IMR-90 (cell line): ENCODE measurements at regions not wholly inside any gene's neighbourhood (a gene's known extent, or its start where the extent isn't known, plus 50 kb on each side); places are given as distances from the start of the nearest gene placed in this dataset.

Source experiments
- ATAC-seq: fragments of 200-7000 bp; cut with Tn5 transposase; 2 replicates; pipeline ENCODE4 v1.9.1; 2020; ENCODE audit warnings: low read depth, mild to moderate bottlenecking, moderate library complexity
- BruUV-seq: library from RNA; stranded (reverse); fragments of 400-500 nt; replicated peaks from 2 replicates; lab custom pipeline; 2021; lab: Mats Ljungman, UMichigan
- CTCF ChIA-PET: fragments of 300-600 bp; formaldehyde crosslinking; extraction: SDS; loops from one replicate; lab custom pipeline; 2021; ENCODE audit warnings: antibody characterized with exemption; lab: Yijun Ruan, JAX
- POLR2A ChIA-PET: fragments of 300-600 bp; sonication (Branson Sonifier 250); formaldehyde crosslinking; loops from one replicate; lab custom pipeline; 2022; ENCODE audit warnings: antibody characterized with exemption; ENCODE audit not compliant: unreplicated experiment; lab: Charles Lee
- DNase-seq: peaks from one replicate; pipeline ENCODE4 v3.0.0; 2013
- H2AFZ ChIP-seq: replicated peaks from 2 replicates; pipeline ENCODE3; 2013; ENCODE audit warnings: low read length, mild to moderate bottlenecking; ENCODE audit not compliant: poor library complexity
- H2AK5ac ChIP-seq: 2 replicates; pipeline ENCODE4 v1.6.1; 2013; ENCODE audit warnings: low read depth, low read length, inconsistent platforms
- H2AK9ac ChIP-seq: replicated peaks from 2 replicates; pipeline ENCODE3; 2013; ENCODE audit warnings: mild to moderate bottlenecking, low read depth, low read length, moderate library complexity; ENCODE audit not compliant: poor library complexity
- H2BK120ac ChIP-seq: 2 replicates; pipeline ENCODE4 v1.6.1; 2013; ENCODE audit warnings: low read depth, low read length, inconsistent platforms
- H2BK15ac ChIP-seq: 3 replicates; pipeline ENCODE4 v1.6.1; 2013; ENCODE audit warnings: low read depth, low read length, inconsistent platforms
- H2BK20ac ChIP-seq: 2 replicates; pipeline ENCODE4 v1.6.1; 2013; ENCODE audit warnings: low read depth, mild to moderate bottlenecking, inconsistent platforms, low read length, moderate library complexity
- H2BK5ac ChIP-seq: 2 replicates; pipeline ENCODE4 v1.6.1; 2013; ENCODE audit warnings: mild to moderate bottlenecking, low read depth, low read length, inconsistent platforms; ENCODE audit not compliant: poor library complexity, severe bottlenecking
- H3K14ac ChIP-seq: replicated peaks from 2 replicates; pipeline ENCODE4 v1.6.1; 2013; ENCODE audit warnings: low read depth, low read length, inconsistent platforms
- H3K18ac ChIP-seq: 2 replicates; pipeline ENCODE4 v1.6.1; 2013; ENCODE audit warnings: low read depth, low read length, control low read depth
- H3K23ac ChIP-seq: 2 replicates; pipeline ENCODE4 v1.6.1; 2013; ENCODE audit warnings: low read depth, low read length, inconsistent platforms
- H3K27ac ChIP-seq: 2 replicates; pipeline ENCODE4 v1.5.1; 2013; ENCODE audit warnings: mild to moderate bottlenecking, control low read depth, low read length; ENCODE audit not compliant: insufficient read depth
- H3K27me3 ChIP-seq: 2 replicates; pipeline ENCODE4 v1.6.1; 2013; ENCODE audit warnings: low read length; ENCODE audit not compliant: control insufficient read depth, insufficient read depth
- H3K36me3 ChIP-seq: 2 replicates; pipeline ENCODE4 v1.6.1; 2013; ENCODE audit warnings: low read length, mixed read lengths; ENCODE audit not compliant: control insufficient read depth, insufficient read depth
- H3K4ac ChIP-seq: 2 replicates; pipeline ENCODE4 v1.6.1; 2013; ENCODE audit warnings: low read depth, low read length, inconsistent platforms
- H3K4me1 ChIP-seq: 2 replicates; pipeline ENCODE4 v1.6.1; 2013; ENCODE audit warnings: low read length, mixed read lengths; ENCODE audit not compliant: control insufficient read depth, insufficient read depth
- H3K4me2 ChIP-seq: 2 replicates; pipeline ENCODE4 v1.6.1; 2013; ENCODE audit warnings: low read depth, mild to moderate bottlenecking, control low read depth, low read length, moderate library complexity
- H3K4me3 ChIP-seq: 2 replicates; pipeline ENCODE4 v1.5.1; 2013; ENCODE audit warnings: low read depth, mild to moderate bottlenecking, control low read depth, low read length, moderate library complexity; ENCODE audit not compliant: insufficient read depth
- H3K56ac ChIP-seq: 2 replicates; pipeline ENCODE4 v1.6.1; 2013; ENCODE audit warnings: low read length, inconsistent platforms; ENCODE audit not compliant: insufficient read depth; ENCODE audit errors: extremely low read depth
- H3K79me1 ChIP-seq, 2 experiments: 2 replicates each; pipeline ENCODE4 v1.6.1; 2013; ENCODE audit warnings: low read length in 2 of 2, inconsistent platforms in 1 of 2, low read depth in 1 of 2
- H3K9ac ChIP-seq: 2 replicates; pipeline ENCODE4 v1.6.1; 2013; ENCODE audit warnings: low read depth, low read length, control low read depth
- H3K9me1 ChIP-seq: 2 replicates; pipeline ENCODE4 v1.6.1; 2013; ENCODE audit warnings: low read length, inconsistent platforms; ENCODE audit not compliant: insufficient read depth
- H3K9me3 ChIP-seq: 2 replicates; pipeline ENCODE4 v1.6.1; 2013; ENCODE audit warnings: low read length; ENCODE audit not compliant: control insufficient read depth, insufficient read depth
- H4K20me1 ChIP-seq: 2 replicates; pipeline ENCODE4 v1.6.1; 2013; ENCODE audit warnings: low read length, inconsistent platforms; ENCODE audit not compliant: insufficient read depth
- H4K5ac ChIP-seq: 2 replicates; pipeline ENCODE4 v1.6.1; 2013; ENCODE audit warnings: mild to moderate bottlenecking, low read depth, low read length, control low read depth
- H4K8ac ChIP-seq, 2 experiments: 2 replicates each; pipeline ENCODE4 v1.6.1; 2013; ENCODE audit warnings: low read depth in 2 of 2, low read length in 2 of 2, control low read depth in 1 of 2, inconsistent platforms in 1 of 2
- H4K91ac ChIP-seq: 2 replicates; pipeline ENCODE4 v1.6.1; 2013; ENCODE audit warnings: low read depth, low read length, inconsistent platforms; ENCODE audit not compliant: insufficient read depth
- BHLHE40 ChIP-seq: fragments of 150-350 bp; IDR thresholded peaks from 2 replicates; pipeline ENCODE4 v1.6.1; 2016; ENCODE audit warnings: mild to moderate bottlenecking, low read depth, low read length
- CEBPB ChIP-seq: IDR thresholded peaks from 2 replicates; pipeline ENCODE4 v1.6.1; 2012; ENCODE audit warnings: low read depth, low read length, improper control_type of control experiment
- CHD1 ChIP-seq: IDR thresholded peaks from 2 replicates; pipeline ENCODE4 v1.6.1; 2012; ENCODE audit warnings: low read depth, low read length, improper control_type of control experiment
- CTCF ChIP-seq: conservative IDR thresholded peaks from 2 replicates; pipeline ENCODE4 v1.5.1; 2012; ENCODE audit warnings: mild to moderate bottlenecking, low read depth, low read length, improper control_type of control experiment
- FOS ChIP-seq: fragments of 150-350 bp; IDR thresholded peaks from 2 replicates; pipeline ENCODE4 v1.6.1; 2016; ENCODE audit warnings: low read depth, low read length
- MAFK ChIP-seq: IDR thresholded peaks from 2 replicates; pipeline ENCODE4 v1.6.1; 2012; ENCODE audit warnings: low read depth, low read length, improper control_type of control experiment
- MAZ ChIP-seq: IDR thresholded peaks from 2 replicates; pipeline ENCODE4 v1.6.1; 2012; ENCODE audit warnings: low read depth, mild to moderate bottlenecking, low read length, improper control_type of control experiment, moderate library complexity, borderline replicate concordance
- MXI1 ChIP-seq: IDR thresholded peaks from 2 replicates; pipeline ENCODE4 v1.6.1; 2012; ENCODE audit warnings: low read depth, mild to moderate bottlenecking, low read length, moderate library complexity, borderline replicate concordance
- NFE2L2 ChIP-seq: fragments of 150-350 bp; IDR thresholded peaks from 2 replicates; pipeline ENCODE4 v1.6.1; 2016; ENCODE audit warnings: low read depth, mild to moderate bottlenecking, low read length
- POLR2A ChIP-seq: IDR thresholded peaks from 2 replicates; pipeline ENCODE4 v1.6.1; 2012; ENCODE audit warnings: mild to moderate bottlenecking, low read depth, low read length
- RAD21 ChIP-seq: IDR thresholded peaks from 2 replicates; pipeline ENCODE4 v1.6.1; 2012; ENCODE audit warnings: low read length, improper control_type of control experiment
- RCOR1 ChIP-seq: IDR thresholded peaks from 2 replicates; pipeline ENCODE4 v1.6.1; 2012; ENCODE audit warnings: mild to moderate bottlenecking, low read length, improper control_type of control experiment; ENCODE audit not compliant: insufficient replicate concordance
- RFX5 ChIP-seq: IDR thresholded peaks from 2 replicates; pipeline ENCODE4 v1.8.0; 2012; ENCODE audit warnings: low read depth, mild to moderate bottlenecking, low read length, moderate library complexity
- SMC3 ChIP-seq: fragments of 150-350 bp; IDR thresholded peaks from 2 replicates; pipeline ENCODE4 v1.6.1; 2016; ENCODE audit warnings: low read depth, mild to moderate bottlenecking, antibody characterized with exemption, low read length, moderate library complexity
- WGBS, 2 experiments: methylation state at CpG; one replicate each; pipeline versions ENCODE4 v1.1.5 to v1.1.7; 2013; ENCODE audit warnings: missing lambda C conversion rate in 2 of 2; ENCODE audit not compliant: insufficient read length in 1 of 2; ENCODE audit errors: extremely low coverage in 2 of 2; 5-methylcytosine and 5-hydroxymethylcytosine counted together
- dilution Hi-C: fragments of 300-500 bp; cut with HindIII; formaldehyde crosslinking; loops from one replicate; pipeline ENCODE4 v1.14.3; 2018; ENCODE audit warnings: low sequenced_read_pairs; ENCODE audit not compliant: unreplicated experiment
- in situ Hi-C: fragments of 300-500 bp; cut with MboI; formaldehyde crosslinking; loops from 3 replicates; pipeline ENCODE4 v1.14.3; 2019; ENCODE audit warnings: low sequenced_read_pairs, inconsistent platforms, mixed read lengths
- intact Hi-C: fragments of 100-400 bp; cut with micrococcal nuclease; formaldehyde crosslinking; loops from 2 replicates; pipeline ENCODE4 v1.10.0; 2022
- TF ChIP-seq, protein P1 (sequence below): fragments of 150-350 bp; IDR thresholded peaks from 2 replicates; pipeline ENCODE4 v1.6.1; 2017; ENCODE audit warnings: mild to moderate bottlenecking, antibody characterized with exemption, low read length, low read depth
- TF ChIP-seq, protein P2 (sequence below): fragments of 150-350 bp; IDR thresholded peaks from 2 replicates; pipeline ENCODE4 v1.6.1; 2016; ENCODE audit warnings: low read depth, mild to moderate bottlenecking, low read length, moderate library complexity, borderline replicate concordance

DNA sequence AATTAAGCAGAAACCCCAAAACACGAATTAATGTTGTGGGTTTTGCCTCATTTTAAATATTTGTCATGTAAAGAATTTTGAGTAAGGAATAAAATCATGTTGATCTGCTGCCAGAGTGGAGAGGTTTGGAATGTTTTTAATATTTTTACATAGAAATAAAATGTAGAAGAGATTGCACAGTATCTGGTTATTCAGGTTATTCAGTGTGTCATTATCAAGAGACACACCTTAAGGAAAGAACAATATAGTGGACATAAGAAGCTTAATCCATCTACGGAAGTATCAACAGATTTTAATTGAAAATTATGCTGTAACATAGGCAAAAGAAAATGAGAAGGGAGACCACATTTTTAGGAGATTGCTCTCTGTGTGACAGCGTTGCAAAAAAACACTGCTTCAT is 410.4 kb downstream of the MED10 start:
- H3K23ac ChIP-seq = no peak overlapping the region
- H2AFZ ChIP-seq = no peak overlapping the region
- no peak overlapping the region for H4K91ac ChIP-seq
- dilution Hi-C loops = no loop called here
- no peak overlapping the region for H3K27ac ChIP-seq
- no CpG with 5 or more reads among the region's 3 CpGs for WGBS, 2 experiments
- no peaks in the 10 kb centered on the region for H3K79me1 ChIP-seq
- no peaks in the 10 kb centered on the region for H3K4me1 ChIP-seq
- H4K8ac ChIP-seq = no peak overlapping the region
- H2AK9ac ChIP-seq = no peak overlapping the region
- no peak overlapping the region for H3K14ac ChIP-seq
- H3K18ac ChIP-seq = no peak overlapping the region
- H3K56ac ChIP-seq = no peak overlapping the region
- no peaks in the 10 kb centered on the region for H3K9me1 ChIP-seq
- CTCF ChIA-PET = no interaction called here
- H2AK5ac ChIP-seq = no peak overlapping the region
- intact Hi-C loops = no loop called here
- no peak overlapping the region for H2BK120ac ChIP-seq
- no peak overlapping the region for H4K5ac ChIP-seq
- TF ChIP-seq MAZ = no peak
- TF ChIP-seq BHLHE40 = no peak
- TF ChIP-seq, protein P1, sequence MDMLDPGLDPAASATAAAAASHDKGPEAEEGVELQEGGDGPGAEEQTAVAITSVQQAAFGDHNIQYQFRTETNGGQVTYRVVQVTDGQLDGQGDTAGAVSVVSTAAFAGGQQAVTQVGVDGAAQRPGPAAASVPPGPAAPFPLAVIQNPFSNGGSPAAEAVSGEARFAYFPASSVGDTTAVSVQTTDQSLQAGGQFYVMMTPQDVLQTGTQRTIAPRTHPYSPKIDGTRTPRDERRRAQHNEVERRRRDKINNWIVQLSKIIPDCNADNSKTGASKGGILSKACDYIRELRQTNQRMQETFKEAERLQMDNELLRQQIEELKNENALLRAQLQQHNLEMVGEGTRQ = no peak
- TF ChIP-seq CHD1 = no peak
- TF ChIP-seq CEBPB = no peak
- no peak for TF ChIP-seq RCOR1
- no peak for TF ChIP-seq CTCF
- TF ChIP-seq NFE2L2 = no peak
- TF ChIP-seq SMC3 = no peak
- TF ChIP-seq MAFK = no peak
- TF ChIP-seq FOS = no peak
- TF ChIP-seq MXI1 = no peak
- no peak for TF ChIP-seq RFX5
- no peak for TF ChIP-seq POLR2A
- no peak for TF ChIP-seq RAD21
- TF ChIP-seq, protein P2, sequence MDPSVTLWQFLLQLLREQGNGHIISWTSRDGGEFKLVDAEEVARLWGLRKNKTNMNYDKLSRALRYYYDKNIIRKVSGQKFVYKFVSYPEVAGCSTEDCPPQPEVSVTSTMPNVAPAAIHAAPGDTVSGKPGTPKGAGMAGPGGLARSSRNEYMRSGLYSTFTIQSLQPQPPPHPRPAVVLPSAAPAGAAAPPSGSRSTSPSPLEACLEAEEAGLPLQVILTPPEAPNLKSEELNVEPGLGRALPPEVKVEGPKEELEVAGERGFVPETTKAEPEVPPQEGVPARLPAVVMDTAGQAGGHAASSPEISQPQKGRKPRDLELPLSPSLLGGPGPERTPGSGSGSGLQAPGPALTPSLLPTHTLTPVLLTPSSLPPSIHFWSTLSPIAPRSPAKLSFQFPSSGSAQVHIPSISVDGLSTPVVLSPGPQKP = no peak
- H3K4me3 ChIP-seq = no peak overlapping the region
- DNase-seq (no peak), ATAC-seq (no peak)
- no peaks in the 10 kb centered on the region for H3K27me3 ChIP-seq
- H2BK5ac ChIP-seq = no peak overlapping the region
- H3K9ac ChIP-seq = no peak overlapping the region
- H4K20me1 ChIP-seq = no peaks in the 10 kb centered on the region
- no peak overlapping the region for H2BK15ac ChIP-seq
- H3K9me3 ChIP-seq = peaks cover 33% of the 10 kb centered on the region
- POLR2A ChIA-PET = no interaction called here
- in situ Hi-C loops = no loop called here
- H3K4me2 ChIP-seq = no peak overlapping the region
- H2BK20ac ChIP-seq = no peak overlapping the region
- H3K4ac ChIP-seq = no peak overlapping the region
- BruUV-seq = no TSS peak
- no peaks in the 10 kb centered on the region for H3K36me3 ChIP-seq
